ENCODE measurements at regions not wholly inside any gene's neighbourhood (a gene's known extent, or its start where the extent isn't known, plus 50 kb on each side); places are given as distances from the start of the nearest gene placed in this dataset.
"Not testable (repeated sequence)": the region's sequence is repeated elsewhere in the genome, so short reads cannot be mapped to it uniquely, and the experiment has no call there.

- TF ChIP-seq CBX1 (IDR thresholded peaks at IDR 0.05; ENCODE audit: low read depth); PHB2 (IDR thresholded peaks at IDR 0.05; ENCODE audit: partially characterized antibody); CHD2 (IDR thresholded peaks at IDR 0.05; ENCODE audit: low read depth, low read length); ZNF549 (CRISPR knock-in tag; IDR thresholded peaks at IDR 0.05); BHLHE40 (IDR thresholded peaks at IDR 0.05; ENCODE audit: low read length); CTCF (CRISPR knock-in tag; IDR thresholded peaks at IDR 0.05); EZH2 (conservative IDR thresholded peaks at IDR 0.05; ENCODE audit: low read depth, low read length): not testable (repeated sequence)
Observed at GRCh38 chr12:124089181-124089914, 116.3 kb downstream of the ZNF664 start.
